ENCODE measurements at regions not wholly inside any gene's neighbourhood (a gene's known extent, or its start where the extent isn't known, plus 50 kb on each side); places are given as distances from the start of the nearest gene placed in this dataset.
"Not testable (repeated sequence)": the region's sequence is repeated elsewhere in the genome, so short reads cannot be mapped to it uniquely, and the experiment has no call there.

DNA sequence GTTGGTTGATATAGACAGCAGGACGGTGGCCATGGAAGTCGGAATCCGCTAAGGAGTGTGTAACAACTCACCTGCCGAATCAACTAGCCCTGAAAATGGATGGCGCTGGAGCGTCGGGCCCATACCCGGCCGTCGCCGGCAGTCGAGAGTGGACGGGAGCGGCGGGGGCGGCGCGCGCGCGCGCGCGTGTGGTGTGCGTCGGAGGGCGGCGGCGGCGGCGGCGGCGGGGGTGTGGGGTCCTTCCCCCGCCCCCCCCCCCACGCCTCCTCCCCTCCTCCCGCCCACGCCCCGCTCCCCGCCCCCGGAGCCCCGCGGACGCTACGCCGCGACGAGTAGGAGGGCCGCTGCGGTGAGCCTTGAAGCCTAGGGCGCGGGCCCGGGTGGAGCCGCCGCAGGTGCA lies 2078.3 kb upstream of the TPTE start:
- H3K27ac ChIP-seq (ENCODE audit: low read depth, low read length); H3K9me3 Mint-ChIP-seq; POLR2A ChIA-PET; H3K36me3 Mint-ChIP-seq; H3K4me1 ChIP-seq (ENCODE audit: insufficient read depth, low read length); H3K36me3 ChIP-seq (ENCODE audit: insufficient read depth, low read length); H3K9me3 ChIP-seq (ENCODE audit: low read length); H3K27me3 Mint-ChIP-seq; H3K4me3 Mint-ChIP-seq; H3K27me3 ChIP-seq (ENCODE audit: insufficient read depth, low read length, poor library complexity, severe bottlenecking); CTCF ChIA-PET; H3K4me3 ChIP-seq (ENCODE audit: low read length); DNase-seq; H3K4me1 Mint-ChIP-seq; H3K27ac Mint-ChIP-seq: not testable (repeated sequence)

DNA sequence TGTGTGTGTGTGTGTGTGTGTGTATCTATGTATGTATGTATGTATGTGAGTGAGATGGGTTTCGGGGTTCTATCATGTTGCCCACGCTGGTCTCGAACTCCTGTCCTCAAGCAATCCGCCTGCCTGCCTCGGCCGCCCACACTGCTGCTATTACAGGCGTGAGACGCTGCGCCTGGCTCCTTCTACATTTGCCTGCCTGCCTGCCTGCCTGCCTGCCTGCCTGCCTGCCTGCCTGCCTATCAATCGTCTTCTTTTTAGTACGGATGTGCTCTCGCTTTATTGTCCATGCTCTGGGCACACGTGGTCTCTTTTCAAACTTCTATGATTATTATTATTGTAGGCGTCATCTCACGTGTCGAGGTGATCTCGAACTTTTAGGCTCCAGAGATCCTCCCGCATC lies 2071.6 kb upstream of the TPTE start:
- H3K4me1 Mint-ChIP-seq; H3K9me3 ChIP-seq (ENCODE audit: low read length); H3K4me3 ChIP-seq (ENCODE audit: low read length); H3K27ac ChIP-seq (ENCODE audit: low read depth, low read length); POLR2A ChIA-PET; H3K4me1 ChIP-seq (ENCODE audit: insufficient read depth, low read length); H3K27me3 Mint-ChIP-seq; DNase-seq; H3K4me3 Mint-ChIP-seq; H3K9me3 Mint-ChIP-seq; H3K27me3 ChIP-seq (ENCODE audit: insufficient read depth, low read length, poor library complexity, severe bottlenecking); H3K36me3 Mint-ChIP-seq; CTCF ChIA-PET; H3K36me3 ChIP-seq (ENCODE audit: insufficient read depth, low read length); H3K27ac Mint-ChIP-seq: not testable (repeated sequence)

DNA sequence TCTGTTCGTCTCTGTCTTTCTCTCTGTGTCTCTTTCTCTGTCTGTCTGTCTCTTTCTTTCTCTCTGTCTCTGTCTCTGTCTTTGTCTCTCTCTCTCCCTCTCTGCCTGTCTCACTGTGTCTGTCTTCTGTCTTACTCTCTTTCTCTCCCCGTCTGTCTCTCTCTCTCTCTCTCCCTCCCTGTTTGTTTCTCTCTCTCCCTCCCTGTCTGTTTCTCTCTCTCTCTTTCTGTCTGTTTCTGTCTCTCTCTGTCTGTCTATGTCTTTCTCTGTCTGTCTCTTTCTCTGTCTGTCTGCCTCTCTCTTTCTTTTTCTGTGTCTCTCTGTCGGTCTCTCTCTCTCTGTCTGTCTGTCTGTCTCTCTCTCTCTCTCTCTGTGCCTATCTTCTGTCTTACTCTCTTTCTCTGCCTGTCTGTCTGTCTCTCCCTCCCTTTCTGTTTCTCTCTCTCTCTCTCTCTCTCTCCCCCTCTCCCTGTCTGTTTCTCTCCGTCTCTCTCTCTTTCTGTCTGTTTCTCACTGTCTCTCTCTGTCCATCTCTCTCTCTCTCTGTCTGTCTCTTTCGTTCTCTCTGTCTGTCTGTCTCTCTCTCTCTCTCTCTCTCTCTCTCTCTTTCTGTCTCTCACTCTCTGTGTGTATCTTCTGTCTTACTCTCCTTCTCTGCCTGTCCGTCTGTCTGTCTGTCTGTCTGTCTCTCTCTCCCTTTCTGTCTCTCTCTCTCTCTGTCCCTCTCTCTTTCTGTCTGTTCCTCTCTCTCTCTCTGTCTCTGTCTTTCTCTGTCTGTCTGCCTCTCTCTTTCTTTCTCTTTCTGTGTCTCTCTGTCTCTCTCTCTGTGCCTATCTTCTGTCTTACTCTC lies 2065.9 kb upstream of the TPTE start:
- H3K27ac Mint-ChIP-seq; H3K4me3 Mint-ChIP-seq; POLR2A ChIA-PET; H3K9me3 ChIP-seq (ENCODE audit: low read length); DNase-seq; H3K4me3 ChIP-seq (ENCODE audit: low read length); H3K36me3 Mint-ChIP-seq; H3K27ac ChIP-seq (ENCODE audit: low read depth, low read length); H3K36me3 ChIP-seq (ENCODE audit: insufficient read depth, low read length); H3K27me3 Mint-ChIP-seq; H3K4me1 ChIP-seq (ENCODE audit: insufficient read depth, low read length); H3K27me3 ChIP-seq (ENCODE audit: insufficient read depth, low read length, poor library complexity, severe bottlenecking); H3K9me3 Mint-ChIP-seq; H3K4me1 Mint-ChIP-seq; CTCF ChIA-PET: not testable (repeated sequence)

DNA sequence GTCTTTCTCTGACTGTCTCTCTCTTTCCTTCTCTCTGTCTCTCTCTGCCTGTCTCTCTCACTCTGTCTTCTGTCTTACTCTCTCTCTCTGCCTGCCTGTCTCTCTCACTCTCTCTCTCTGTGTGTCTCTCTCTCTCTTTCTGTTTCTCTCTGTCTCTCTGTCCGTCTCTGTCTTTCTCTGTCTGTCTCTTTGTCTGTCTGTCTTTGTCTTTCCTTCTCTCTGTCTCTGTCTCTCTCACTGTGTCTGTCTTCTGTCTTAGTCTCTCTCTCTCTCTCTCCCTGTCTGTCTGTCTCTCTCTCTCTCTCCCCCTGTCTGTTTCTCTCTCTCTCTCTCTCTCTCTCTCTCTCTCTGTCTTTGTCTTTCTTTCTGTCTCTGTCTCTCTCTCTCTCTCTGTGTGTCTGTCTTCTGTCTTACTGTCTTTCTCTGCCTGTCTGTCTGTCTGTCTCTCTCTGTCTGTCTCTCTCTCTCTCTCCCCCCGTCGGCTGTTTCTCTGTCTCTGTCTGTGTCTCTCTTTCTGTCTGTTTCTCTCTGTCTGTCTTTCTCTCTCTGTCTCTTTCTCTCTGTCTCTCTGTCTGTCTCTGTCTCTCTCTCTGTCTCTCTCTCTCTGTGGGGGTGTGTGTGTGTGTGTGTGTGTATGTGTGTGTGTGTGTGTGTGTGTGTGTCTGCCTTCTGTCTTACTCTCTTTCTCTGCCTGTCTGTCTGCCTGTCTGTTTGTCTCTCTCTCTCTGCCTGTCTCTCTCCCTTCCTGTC lies 2056.8 kb upstream of the TPTE start:
- CTCF ChIA-PET; H3K4me3 Mint-ChIP-seq; H3K4me1 ChIP-seq (ENCODE audit: insufficient read depth, low read length); H3K27me3 Mint-ChIP-seq; H3K27ac Mint-ChIP-seq; DNase-seq; H3K27ac ChIP-seq (ENCODE audit: low read depth, low read length); H3K36me3 ChIP-seq (ENCODE audit: insufficient read depth, low read length); H3K36me3 Mint-ChIP-seq; POLR2A ChIA-PET; H3K9me3 ChIP-seq (ENCODE audit: low read length); H3K9me3 Mint-ChIP-seq; H3K4me3 ChIP-seq (ENCODE audit: low read length); H3K4me1 Mint-ChIP-seq; H3K27me3 ChIP-seq (ENCODE audit: insufficient read depth, low read length, poor library complexity, severe bottlenecking): not testable (repeated sequence)

DNA sequence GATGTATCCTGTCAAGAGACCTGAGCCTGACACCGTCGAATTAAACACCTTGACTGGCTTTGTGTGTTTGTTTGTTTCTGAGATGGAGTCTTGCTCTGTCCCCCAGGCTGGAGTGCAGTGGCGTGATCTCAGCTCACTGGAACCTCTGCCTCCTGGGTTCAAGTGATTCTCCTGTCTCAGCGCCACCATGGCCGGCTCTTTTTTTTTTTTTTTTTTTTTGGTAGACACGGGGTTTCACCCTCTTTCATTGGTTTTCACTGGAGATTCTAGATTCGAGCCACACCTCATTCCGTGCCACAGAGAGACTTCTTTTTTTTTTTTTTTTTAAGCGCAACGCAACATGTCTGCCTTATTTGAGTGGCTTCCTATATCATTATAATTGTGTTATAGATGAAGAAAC lies 2054.7 kb upstream of the TPTE start:
- H3K4me1 Mint-ChIP-seq; CTCF ChIA-PET; H3K9me3 Mint-ChIP-seq; POLR2A ChIA-PET; H3K36me3 ChIP-seq (ENCODE audit: insufficient read depth, low read length); H3K4me3 ChIP-seq (ENCODE audit: low read length); H3K9me3 ChIP-seq (ENCODE audit: low read length); H3K36me3 Mint-ChIP-seq; H3K27me3 Mint-ChIP-seq; H3K4me1 ChIP-seq (ENCODE audit: insufficient read depth, low read length); H3K27ac ChIP-seq (ENCODE audit: low read depth, low read length); DNase-seq; H3K27ac Mint-ChIP-seq; H3K27me3 ChIP-seq (ENCODE audit: insufficient read depth, low read length, poor library complexity, severe bottlenecking); H3K4me3 Mint-ChIP-seq: not testable (repeated sequence)

All from CD8-positive, alpha-beta memory T cell (primary cell).